H1 (cell line): ENCODE measurements at regions not wholly inside any gene's neighbourhood (a gene's known extent, or its start where the extent isn't known, plus 50 kb on each side); places are given as distances from the start of the nearest gene placed in this dataset.
A peak's percentile ranks its signal among the peaks of the same experiment; 100 is the strongest.

Experiments
- TBP ChIP-seq: IDR thresholded peaks from 2 replicates; pipeline ENCODE4 v1.6.1; 2011; ENCODE audit warnings: low read depth, low read length, improper control_type of control experiment
- TF ChIP-seq, protein P1 (sequence below): fragments of 300-600 bp; sonication (generic); IDR thresholded peaks from 2 replicates; pipeline ENCODE4 v1.7.1; 2012; ENCODE audit warnings: low read length, moderate library complexity, mild to moderate bottlenecking, inconsistent platforms; ENCODE audit not compliant: insufficient replicate concordance

DNA sequence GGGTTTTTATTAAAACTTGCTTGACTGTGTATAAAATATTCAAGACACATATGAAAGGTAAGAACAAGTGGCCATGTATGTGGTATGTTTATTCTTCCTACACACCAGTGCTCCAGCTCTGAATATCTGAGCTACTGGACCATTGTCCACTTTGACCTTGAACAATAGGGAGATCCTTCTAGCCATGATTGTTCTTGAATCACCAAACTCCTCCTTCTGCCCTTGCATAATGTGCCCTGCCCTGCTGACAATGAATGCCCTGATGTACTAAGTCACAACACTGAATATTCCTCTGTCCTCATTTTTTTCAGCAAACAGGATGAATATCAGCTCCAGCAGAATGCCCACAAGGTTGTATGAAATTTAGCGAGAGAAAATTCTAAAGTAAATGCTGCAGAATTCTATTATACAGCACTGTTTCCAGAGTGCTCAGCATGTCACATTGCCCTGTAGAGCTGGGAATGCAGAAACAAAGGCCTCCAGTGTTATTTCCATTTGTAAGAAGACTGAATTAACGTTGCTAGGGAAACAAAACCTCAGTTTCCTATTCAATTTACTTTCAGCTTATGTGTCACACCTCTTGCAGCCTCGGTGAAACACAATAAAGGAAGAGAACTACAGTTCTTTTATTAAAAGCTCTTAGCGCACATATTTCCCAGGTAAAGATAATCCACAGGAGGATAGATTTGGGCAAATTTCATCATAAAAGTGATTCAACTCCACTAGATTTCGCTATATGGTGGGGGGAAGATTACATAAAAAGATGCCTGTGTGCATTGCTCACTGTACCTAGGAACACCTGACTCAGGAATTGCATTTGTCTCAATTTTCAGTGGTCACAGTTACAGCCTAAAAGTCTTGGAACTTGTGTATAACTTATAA is 187.4 kb upstream of the ATP1B1 start (continued):
- TF ChIP-seq, protein P1, sequence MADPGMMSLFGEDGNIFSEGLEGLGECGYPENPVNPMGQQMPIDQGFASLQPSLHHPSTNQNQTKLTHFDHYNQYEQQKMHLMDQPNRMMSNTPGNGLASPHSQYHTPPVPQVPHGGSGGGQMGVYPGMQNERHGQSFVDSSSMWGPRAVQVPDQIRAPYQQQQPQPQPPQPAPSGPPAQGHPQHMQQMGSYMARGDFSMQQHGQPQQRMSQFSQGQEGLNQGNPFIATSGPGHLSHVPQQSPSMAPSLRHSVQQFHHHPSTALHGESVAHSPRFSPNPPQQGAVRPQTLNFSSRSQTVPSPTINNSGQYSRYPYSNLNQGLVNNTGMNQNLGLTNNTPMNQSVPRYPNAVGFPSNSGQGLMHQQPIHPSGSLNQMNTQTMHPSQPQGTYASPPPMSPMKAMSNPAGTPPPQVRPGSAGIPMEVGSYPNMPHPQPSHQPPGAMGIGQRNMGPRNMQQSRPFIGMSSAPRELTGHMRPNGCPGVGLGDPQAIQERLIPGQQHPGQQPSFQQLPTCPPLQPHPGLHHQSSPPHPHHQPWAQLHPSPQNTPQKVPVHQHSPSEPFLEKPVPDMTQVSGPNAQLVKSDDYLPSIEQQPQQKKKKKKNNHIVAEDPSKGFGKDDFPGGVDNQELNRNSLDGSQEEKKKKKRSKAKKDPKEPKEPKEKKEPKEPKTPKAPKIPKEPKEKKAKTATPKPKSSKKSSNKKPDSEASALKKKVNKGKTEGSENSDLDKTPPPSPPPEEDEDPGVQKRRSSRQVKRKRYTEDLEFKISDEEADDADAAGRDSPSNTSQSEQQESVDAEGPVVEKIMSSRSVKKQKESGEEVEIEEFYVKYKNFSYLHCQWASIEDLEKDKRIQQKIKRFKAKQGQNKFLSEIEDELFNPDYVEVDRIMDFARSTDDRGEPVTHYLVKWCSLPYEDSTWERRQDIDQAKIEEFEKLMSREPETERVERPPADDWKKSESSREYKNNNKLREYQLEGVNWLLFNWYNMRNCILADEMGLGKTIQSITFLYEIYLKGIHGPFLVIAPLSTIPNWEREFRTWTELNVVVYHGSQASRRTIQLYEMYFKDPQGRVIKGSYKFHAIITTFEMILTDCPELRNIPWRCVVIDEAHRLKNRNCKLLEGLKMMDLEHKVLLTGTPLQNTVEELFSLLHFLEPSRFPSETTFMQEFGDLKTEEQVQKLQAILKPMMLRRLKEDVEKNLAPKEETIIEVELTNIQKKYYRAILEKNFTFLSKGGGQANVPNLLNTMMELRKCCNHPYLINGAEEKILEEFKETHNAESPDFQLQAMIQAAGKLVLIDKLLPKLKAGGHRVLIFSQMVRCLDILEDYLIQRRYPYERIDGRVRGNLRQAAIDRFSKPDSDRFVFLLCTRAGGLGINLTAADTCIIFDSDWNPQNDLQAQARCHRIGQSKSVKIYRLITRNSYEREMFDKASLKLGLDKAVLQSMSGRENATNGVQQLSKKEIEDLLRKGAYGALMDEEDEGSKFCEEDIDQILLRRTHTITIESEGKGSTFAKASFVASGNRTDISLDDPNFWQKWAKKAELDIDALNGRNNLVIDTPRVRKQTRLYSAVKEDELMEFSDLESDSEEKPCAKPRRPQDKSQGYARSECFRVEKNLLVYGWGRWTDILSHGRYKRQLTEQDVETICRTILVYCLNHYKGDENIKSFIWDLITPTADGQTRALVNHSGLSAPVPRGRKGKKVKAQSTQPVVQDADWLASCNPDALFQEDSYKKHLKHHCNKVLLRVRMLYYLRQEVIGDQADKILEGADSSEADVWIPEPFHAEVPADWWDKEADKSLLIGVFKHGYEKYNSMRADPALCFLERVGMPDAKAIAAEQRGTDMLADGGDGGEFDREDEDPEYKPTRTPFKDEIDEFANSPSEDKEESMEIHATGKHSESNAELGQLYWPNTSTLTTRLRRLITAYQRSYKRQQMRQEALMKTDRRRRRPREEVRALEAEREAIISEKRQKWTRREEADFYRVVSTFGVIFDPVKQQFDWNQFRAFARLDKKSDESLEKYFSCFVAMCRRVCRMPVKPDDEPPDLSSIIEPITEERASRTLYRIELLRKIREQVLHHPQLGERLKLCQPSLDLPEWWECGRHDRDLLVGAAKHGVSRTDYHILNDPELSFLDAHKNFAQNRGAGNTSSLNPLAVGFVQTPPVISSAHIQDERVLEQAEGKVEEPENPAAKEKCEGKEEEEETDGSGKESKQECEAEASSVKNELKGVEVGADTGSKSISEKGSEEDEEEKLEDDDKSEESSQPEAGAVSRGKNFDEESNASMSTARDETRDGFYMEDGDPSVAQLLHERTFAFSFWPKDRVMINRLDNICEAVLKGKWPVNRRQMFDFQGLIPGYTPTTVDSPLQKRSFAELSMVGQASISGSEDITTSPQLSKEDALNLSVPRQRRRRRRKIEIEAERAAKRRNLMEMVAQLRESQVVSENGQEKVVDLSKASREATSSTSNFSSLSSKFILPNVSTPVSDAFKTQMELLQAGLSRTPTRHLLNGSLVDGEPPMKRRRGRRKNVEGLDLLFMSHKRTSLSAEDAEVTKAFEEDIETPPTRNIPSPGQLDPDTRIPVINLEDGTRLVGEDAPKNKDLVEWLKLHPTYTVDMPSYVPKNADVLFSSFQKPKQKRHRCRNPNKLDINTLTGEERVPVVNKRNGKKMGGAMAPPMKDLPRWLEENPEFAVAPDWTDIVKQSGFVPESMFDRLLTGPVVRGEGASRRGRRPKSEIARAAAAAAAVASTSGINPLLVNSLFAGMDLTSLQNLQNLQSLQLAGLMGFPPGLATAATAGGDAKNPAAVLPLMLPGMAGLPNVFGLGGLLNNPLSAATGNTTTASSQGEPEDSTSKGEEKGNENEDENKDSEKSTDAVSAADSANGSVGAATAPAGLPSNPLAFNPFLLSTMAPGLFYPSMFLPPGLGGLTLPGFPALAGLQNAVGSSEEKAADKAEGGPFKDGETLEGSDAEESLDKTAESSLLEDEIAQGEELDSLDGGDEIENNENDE, result peak; percentile 84
- no peak for TF ChIP-seq TBP
